NCI-H128 (cell line): ENCODE measurements at regions not wholly inside any gene's neighbourhood (a gene's known extent, or its start where the extent isn't known, plus 50 kb on each side); places are given as distances from the start of the nearest gene placed in this dataset.
"Not testable (repeated sequence)": the region's sequence is repeated elsewhere in the genome, so short reads cannot be mapped to it uniquely, and the experiment has no call there.

Experiments
- DNase-seq: peaks from one replicate; lab custom pipeline; 2025; ENCODE audit not compliant: unreplicated experiment; lab: John Stamatoyannopoulos, UW

DNA sequence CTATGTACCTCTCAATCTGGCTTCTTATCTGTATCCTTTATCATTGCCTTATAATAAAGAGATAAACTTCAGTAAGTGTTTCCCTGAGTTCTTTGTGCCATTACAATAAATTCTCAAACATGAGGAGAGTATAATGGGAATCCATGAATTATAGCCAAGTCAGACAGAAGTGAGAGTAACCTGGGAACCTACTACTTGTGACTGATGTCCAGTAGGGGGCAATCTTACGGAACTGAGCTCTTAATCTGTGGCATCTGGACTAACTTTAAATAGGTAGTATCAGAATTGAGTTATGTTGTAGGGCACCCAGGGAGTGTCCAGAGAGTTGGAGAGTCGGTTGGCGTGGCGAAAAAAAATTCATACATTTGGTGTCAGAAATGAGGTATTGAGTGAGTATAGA lies 542.6 kb downstream of the ZBBX start:
- no peak for DNase-seq

DNA sequence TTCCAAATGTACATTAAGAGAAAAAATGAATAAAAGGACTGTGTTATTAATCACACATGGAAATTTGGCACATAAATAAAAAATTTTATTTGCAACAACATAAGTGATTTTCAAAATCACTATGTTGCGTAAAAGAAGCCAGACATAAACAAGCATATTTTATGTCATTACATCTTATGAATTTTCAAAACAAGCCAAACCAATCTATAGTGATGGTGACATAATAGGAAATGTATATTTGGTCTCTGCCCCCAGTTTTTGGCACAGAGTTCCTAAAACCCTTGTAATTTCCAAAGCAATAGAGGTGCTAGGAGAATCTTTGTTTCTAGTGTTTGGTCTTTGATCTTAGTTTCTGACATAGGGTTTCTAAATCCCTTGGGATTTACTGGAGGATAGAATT lies 543.3 kb downstream of the ZBBX start:
- no peak for DNase-seq

GRCh38 chr3:166829896-166830295 lies 550.2 kb downstream of the ZBBX start:
- DNase-seq: no peak

DNA sequence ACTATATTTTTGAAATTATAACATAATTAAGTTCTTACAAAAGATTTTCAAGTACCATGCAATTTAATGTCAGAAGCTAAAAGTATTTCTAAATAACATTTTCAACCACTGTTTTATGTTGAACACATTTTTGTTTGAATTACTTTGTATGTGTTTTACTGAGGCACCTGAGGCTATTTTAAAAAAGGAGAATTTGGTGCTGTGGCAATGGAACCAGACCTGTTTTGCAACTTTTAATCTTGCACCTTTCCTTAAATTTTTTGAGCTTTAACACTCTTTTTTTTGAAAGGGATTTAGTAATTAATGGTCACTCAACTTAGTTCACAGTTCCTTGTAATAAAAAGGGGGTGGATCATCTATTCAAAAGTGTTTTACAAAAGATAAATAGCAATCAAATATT lies 561.6 kb downstream of the ZBBX start:
- DNase-seq: no peak

GRCh38 chr3:166817269-166817668 lies 562.8 kb downstream of the ZBBX start:
- DNase-seq: not testable (repeated sequence)

DNA sequence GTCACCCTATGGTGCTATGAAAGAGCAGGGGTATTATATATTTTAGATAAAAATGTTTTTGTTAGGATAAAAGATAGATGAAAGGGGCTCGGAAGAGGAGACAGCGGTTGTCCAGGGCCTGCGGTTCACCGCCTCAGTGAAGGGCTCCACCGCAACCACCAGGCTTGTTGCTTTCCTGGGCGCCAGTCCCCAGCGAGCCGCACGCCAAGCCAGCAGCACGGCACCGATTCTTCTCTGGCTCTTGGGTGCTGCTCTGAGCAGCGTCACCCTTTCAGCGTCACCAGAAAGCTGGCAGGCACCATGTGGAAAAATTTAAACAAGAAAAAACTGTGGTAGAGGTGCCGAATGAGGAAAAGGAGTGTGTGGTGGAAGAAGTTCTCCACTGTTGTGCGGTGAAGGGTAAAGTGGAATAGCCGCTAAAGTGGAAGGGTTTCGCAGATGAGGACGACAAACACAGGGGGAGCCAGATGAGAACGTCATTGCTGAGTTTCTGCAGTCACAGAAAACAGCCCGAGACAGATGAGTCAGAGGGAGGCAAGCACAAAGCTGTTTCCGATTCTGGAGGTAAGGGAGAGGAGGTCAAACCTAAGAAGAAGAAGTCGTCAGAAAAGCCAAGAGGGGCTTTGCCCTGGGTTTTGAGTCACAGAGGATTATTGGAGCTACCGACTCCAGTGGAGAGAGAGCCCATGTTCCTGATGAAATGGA lies 569.2 kb downstream of the ZBBX start:
- no peak for DNase-seq

- DNase-seq: no peak
Measured at GRCh38 chr3:166809520-166809919, 570.6 kb downstream of the ZBBX start.

DNA sequence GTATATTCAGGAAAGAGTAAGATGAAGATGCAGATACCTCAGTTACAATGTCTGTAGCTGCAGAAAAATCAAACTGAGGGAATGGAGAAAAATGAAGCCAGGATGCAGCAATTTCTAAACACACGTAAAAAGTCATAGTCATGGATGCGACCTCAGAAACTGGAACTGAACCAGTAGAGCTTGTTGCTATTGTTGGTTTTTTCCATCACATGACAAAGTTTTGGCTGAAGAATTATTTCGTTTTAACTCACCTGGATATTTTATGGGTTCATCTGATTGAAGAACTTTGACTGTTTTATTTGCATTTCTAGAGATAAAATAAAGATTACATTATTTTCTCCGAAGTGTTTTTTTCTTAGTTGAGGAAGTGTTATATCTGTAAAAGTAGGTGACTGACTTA lies 591.2 kb downstream of the ZBBX start:
- DNase-seq: no peak

DNA sequence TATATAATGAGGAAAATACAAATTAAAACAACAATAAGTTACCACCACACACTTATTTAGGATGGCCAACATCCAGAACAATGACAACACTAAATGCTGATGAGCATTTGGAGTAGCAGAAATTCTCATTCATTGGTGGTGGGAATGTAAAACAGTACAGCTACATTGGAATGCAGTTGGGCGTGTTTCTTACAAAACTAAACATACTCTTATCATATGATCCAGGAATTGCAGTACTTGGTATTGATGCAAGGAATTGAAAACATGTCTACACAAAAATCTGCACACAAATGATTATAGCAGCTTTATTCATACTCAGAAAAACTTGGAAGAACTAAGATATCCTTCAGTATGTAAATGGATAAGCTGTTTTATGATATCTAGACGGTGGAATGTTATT lies 594.2 kb downstream of the ZBBX start:
- DNase-seq: no peak

GRCh38 chr3:166783206-166783605 lies 596.9 kb downstream of the ZBBX start:
- no peak for DNase-seq

DNA sequence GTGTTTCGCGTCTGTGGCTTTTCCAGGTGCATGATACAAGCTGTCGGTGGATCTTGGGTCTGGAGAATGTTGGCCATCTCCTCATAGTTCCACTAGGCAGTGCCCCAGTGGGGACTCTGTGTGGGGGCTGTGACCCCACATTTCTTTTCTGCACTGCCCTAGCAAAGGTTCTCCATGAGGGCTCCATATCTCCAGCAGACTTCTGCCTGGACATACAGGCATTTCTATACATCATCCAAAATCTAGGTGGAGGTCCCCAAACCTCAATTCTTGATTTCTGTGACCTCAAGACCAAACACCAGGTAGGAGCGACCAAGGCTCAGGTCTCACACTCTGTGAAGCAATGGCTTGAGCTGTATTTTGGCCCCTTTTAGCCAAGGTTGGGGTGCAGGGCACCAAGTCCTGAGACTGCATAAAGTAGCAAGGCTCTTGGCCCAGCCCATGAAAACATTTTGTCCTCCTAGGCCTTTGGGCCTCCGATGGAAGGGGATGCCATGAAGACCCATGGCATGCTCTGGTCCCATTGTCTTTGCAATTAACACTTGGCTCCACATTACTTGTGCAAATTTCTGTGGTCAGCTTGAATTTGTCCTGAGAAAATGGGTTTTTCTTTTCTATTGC lies 615.3 kb downstream of the ZBBX start:
- DNase-seq: no peak

DNA sequence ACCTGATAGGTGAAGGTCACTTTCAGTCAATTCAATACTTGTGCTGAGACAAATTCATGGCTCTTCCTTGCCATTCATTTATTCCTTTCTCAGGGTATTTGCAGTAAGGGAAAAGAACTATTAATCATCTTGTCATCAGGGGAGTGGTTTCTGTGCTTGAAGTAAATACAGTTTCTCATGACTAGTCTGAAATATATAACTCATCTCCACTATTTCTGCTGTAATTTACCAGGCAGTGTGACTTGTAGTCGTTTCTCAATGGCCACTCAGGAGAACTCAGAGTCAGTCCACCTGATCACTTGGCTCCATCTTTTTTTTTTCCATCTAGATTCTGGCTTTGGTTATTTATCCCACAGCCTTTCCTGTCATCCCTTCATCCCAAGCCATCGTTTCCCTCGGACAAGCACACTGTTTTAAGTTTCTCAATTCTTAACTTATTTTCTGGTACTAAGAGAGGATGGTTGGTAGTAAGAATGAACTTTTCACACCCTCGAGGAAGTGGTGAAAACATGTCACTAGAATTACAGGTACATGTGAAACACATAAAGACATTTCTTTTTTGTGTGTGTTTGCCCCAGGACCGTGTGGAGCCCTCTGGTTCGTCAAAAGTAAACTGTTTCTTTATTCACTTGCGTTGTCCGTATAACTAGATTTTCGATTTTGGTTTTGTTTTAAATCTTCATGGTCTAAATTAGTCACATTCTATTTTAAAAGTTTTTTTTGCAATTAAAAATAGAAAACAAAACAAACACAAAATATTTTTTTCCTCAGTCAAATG lies 620.2 kb downstream of the ZBBX start:
- DNase-seq: no peak

DNA sequence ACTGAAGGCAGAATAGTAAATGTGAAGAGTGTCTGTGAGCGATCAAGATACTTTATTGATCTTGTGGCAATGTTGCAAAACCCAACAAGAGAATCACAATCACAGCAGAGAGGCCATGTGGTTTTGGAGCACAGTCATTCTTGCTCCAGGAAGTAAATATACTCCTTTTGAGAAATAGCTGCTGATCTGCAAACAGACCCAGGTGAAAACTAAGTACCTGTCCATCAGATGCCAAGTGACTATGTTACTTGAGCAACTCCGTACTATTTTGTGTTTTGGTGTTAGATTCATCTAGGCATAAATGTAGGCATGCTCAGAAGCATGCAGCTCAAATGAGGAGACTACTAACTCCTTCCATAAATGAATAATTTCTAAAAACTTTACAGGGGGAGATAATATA lies 627.9 kb downstream of the ZBBX start:
- no peak for DNase-seq

DNA sequence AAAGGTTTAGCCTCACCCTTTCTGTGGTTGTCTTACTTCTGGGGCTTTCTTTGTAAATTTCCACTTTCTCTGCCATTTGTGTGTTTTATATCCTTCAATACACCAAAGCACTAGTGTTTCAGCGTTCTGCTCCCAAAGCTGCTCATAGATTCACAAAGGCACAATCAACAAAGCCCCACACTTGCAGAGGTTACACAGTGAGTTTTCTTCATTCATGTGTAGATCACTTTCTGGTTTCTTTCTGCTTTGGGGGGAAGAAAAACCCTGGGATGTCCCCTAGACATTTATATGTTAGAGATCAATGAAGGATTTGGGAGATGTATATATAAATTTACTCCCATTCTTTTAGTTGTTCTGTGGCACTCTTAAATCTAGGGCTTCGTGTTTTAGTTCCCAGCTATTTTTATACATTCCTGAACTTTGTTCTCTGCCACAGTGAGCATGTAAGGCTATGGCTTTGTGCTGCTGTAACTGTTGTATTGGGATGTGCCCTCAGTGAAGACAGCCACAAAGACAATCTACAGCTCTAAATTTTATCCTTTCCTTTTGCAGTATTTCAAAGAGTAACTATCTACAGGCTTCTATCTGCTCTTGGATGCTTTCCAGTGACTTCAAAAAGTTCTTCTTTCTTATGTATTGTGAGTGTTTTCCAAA lies 636.5 kb downstream of the ZBBX start:
- DNase-seq: no peak

- no peak for DNase-seq
Measured at GRCh38 chr3:166734734-166735133, 645.4 kb downstream of the ZBBX start.

DNA sequence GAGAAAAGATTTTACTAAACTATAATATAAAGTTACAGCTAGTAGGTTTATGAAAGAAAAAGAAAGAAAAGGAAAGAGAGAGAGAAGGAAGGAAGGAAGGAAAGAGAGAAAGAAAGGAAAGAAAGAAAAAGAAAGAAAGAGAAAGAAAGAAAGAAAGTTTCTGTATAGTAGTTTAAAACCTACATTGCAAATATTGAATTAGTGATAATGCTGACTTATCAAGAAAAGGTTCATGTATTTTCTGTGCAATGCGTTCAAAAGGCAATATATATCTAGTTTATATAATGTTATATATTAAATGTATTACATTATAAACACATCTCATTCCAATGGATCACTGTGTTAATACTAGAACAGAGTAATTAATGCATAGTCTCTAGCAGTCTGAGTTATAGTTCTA lies 648.4 kb downstream of the ZBBX start:
- no peak for DNase-seq

DNA sequence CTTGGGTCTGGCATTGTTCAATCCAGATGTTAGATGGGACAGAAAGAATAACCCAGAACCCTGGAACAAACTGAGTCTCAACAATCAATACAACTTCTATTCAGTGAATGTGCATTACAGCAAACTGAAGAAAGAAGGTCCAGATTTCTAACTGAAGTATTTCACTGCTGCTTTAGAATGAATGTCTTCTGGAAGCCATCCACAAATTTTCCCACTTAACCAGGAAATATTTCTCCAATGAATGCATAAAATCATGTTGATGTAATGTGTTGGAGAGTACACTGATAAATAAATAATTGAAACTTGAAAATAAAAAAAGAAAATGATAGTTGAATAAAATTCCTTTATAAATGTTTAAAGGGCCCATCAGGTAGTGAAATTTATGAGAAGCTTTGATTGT lies 658.6 kb downstream of the ZBBX start:
- DNase-seq: no peak

DNA sequence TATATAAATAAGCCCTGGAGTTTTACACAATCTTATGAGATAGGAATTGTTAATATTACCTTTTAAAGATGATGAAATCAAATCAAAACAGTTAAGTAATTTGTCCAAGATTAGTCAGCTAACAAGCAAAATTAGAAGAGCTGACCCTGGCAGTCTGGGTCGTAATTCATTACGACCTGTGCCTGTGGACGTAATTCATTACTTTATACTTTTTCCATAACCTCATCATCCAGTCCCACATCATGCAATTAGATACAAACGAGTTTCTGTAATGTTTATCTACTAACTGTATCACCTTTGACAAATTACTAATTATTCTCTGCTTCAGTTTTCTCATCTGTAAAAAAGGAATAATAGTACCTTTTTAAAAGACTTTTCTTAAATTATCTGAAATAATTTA lies 665.9 kb downstream of the ZBBX start:
- no peak for DNase-seq

DNA sequence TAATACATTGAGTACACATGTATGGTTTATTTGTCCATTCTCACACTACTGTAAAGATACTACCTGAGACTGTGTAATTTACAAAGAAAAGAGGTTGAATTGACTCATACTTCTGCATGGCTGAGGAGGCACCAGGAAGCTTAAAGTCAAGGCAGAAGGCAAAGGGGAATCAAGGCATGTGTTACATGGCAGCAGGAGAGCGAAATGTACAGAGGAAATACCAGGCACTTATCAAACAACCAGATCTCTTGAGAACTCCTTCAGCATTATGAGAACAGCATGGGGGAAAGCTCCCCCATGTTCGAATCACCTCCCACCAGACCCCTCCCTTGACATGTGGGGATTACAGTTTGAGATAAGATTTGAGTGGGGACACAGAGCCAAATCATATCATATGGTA lies 666.3 kb downstream of the ZBBX start:
- no peak for DNase-seq

- DNase-seq: no peak
Measured at GRCh38 chr3:166706094-166706493, 674.0 kb downstream of the ZBBX start.

DNA sequence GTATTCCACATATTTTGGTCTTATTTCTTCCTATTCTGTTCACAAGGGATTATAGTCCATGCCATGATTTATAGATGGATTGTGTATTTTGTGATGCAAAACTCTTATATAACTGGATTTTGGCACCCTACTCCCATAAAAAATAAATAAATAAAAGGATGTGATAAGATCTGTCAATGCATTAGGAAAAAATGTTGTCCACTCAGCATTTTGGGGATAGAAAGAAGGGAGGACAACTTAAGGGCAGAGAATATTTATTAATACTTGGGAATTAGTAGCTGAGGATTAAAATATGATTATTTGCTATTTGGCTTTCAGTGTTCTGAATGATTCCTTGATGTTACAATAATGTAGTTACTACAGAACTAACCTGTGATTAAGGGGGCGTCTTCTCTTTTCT lies 682.6 kb downstream of the ZBBX start:
- DNase-seq: no peak

DNA sequence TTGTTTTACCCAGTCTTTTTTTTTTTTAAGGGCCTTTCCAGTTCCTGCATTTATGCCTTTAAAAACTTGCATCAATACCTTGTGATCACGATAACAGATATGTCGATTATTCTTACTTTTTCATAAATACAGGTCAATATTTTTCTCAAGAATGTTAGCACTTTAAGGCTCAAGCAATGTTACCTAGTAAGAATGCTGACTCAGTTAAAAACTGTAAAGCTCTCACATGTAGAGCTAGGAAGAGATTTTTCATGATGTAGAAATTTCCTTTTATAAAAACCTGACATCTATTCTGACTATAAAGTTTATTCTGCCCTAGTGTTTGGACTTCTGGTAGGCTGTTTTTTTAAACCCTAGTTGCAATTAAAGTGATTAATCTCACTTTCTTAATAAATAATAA lies 684.0 kb downstream of the ZBBX start:
- no peak for DNase-seq
